ENCODE measurements at regions not wholly inside any gene's neighbourhood (a gene's known extent, or its start where the extent isn't known, plus 50 kb on each side); places are given as distances from the start of the nearest gene placed in this dataset.

GRCh38 chr6:145213614-145214013 lies 521.7 kb downstream of the EPM2A start:
- no peak for DNase-seq

- DNase-seq: no peak
These were observed 520.8 kb downstream of the EPM2A start for GRCh38 chr6:145214570-145214969.

GRCh38 chr6:145224450-145224849 lies 510.9 kb downstream of the EPM2A start:
- no peak for DNase-seq

- no peak for DNase-seq
These were observed 509.8 kb downstream of the EPM2A start for GRCh38 chr6:145225500-145225899.

GRCh38 chr6:145227593-145227992 lies 507.7 kb downstream of the EPM2A start:
- no peak for DNase-seq

- DNase-seq: no peak
These were observed 506.2 kb downstream of the EPM2A start for GRCh38 chr6:145228962-145229582.

GRCh38 chr6:145233955-145234354 lies 501.4 kb downstream of the EPM2A start:
- no peak for DNase-seq

GRCh38 chr6:145235207-145235606 lies 500.1 kb downstream of the EPM2A start:
- no peak for DNase-seq

- no peak for DNase-seq
These were observed 496.5 kb downstream of the EPM2A start for GRCh38 chr6:145238787-145239186.

GRCh38 chr6:145241039-145241438 lies 494.3 kb downstream of the EPM2A start:
- no peak for DNase-seq

GRCh38 chr6:145241721-145242120 lies 493.6 kb downstream of the EPM2A start:
- no peak for DNase-seq

- DNase-seq: no peak
These were observed 490.8 kb downstream of the EPM2A start for GRCh38 chr6:145244349-145245100.

- DNase-seq: no peak
These were observed 490.2 kb downstream of the EPM2A start for GRCh38 chr6:145245119-145245518.

- DNase-seq: no peak
These were observed 487.5 kb downstream of the EPM2A start for GRCh38 chr6:145247692-145248419.

- DNase-seq: no peak
These were observed 484.9 kb downstream of the EPM2A start for GRCh38 chr6:145250436-145250835.

- DNase-seq: no peak
These were observed 482.6 kb downstream of the EPM2A start for GRCh38 chr6:145252737-145253136.

GRCh38 chr6:145254649-145255401 lies 480.5 kb downstream of the EPM2A start:
- no peak for DNase-seq

GRCh38 chr6:145257704-145258103 lies 477.6 kb downstream of the EPM2A start:
- DNase-seq: no peak

- DNase-seq: no peak
These were observed 477.2 kb downstream of the EPM2A start for GRCh38 chr6:145258122-145258521.

- no peak for DNase-seq
These were observed 474.7 kb downstream of the EPM2A start for GRCh38 chr6:145260484-145261175.

- DNase-seq: no peak
These were observed 473.6 kb downstream of the EPM2A start for GRCh38 chr6:145261758-145262157.

GRCh38 chr6:145262771-145263170 lies 472.5 kb downstream of the EPM2A start:
- DNase-seq: no peak

GRCh38 chr6:145263778-145264211 lies 471.5 kb downstream of the EPM2A start:
- DNase-seq: no peak

Data from activated CD4-positive, alpha-beta T cell treated with anti-CD3 and anti-CD28 coated beads for 4 hours (primary cell).